ENCODE measurements at regions not wholly inside any gene's neighbourhood (a gene's known extent, or its start where the extent isn't known, plus 50 kb on each side); places are given as distances from the start of the nearest gene placed in this dataset.
A peak's percentile ranks its signal among the peaks of the same experiment; 100 is the strongest.

- no peak for DNase-seq
Observed at GRCh38 chr18:77597726-77598125, 348.1 kb downstream of the GALR1 start.

GRCh38 chr18:77600674-77601073 lies 351.0 kb downstream of the GALR1 start:
- DNase-seq: no peak

GRCh38 chr18:77601567-77601966 lies 351.9 kb downstream of the GALR1 start:
- no peak for DNase-seq

DNA sequence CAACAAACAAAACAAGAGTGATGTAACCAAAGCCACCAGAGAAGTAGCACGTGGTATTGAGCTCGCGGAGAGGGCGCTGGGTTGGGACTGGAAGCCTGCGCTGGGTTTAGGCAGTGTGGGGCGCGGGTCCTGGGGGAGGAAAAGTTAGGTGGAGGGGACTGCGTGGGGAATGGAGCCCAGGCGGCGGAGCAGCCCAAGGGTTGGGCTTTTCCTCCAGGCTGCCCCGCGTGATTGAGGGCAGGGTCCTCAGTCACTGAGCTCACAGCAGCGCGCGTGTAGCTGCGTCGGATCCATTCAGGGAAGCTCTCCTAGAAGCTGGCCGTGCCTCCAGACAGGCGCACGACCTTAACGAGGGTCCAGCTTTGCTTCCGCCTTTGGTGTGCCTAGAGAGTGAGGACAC lies 357.4 kb downstream of the GALR1 start:
- DNase-seq: no peak

DNA sequence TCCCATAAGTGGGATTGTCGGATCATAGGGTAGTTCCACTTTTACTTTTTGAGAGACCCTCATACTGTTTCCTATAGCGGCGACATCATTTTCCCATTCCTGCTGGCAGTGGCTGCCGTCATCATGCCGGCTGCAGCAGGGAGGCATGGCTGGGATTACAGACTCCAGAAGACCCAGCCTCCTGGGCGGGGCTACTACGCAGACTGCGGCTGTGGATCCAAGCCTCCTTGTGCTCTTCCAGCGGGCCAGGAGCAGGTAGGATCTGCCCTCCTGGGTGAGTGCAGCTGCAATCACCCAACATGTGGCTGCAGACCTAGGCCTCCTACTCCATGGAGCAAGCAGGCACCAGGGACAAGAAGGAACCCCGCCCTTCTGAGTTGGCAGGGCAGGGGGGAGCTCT lies 359.2 kb downstream of the GALR1 start:
- DNase-seq: no peak

DNA sequence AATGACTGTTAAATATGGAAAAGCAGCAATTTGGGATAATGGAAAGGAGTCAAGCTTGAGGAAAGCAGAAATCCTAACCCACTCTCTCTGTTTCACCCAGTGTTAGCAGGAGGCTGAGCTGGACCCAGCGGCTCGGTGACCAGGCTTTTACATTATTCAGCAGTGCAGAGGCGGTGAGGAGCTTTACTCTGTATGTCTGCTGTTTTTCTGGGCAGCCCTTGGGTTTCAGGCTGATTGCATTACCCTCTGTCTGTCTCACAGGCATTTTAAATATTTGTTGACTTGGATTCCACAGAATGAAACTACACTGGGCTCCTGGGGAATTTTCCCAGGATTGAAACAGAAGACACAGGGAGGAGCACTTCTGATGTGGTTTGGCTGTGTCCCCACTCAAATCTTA lies 368.0 kb downstream of the GALR1 start:
- DNase-seq: no peak

DNA sequence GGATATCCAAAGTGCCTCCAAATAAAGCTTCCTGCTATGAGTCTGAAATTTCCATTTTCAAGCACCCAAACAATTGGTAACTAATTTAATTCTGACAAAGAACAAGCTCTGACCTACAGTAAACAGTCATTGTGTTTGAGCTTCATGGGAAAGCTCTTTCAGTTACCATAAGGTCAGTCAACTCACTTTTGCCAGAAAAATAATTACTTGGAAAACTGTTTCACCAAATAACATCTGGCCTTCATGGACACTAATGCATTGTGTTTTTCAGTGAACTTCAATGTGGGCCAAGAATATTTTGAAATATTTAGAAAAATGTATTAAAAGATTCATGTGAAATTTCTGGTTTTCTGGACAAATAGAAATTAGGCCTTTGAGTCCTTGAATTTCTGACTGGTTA lies 369.9 kb downstream of the GALR1 start:
- no peak for DNase-seq

- no peak for DNase-seq
Observed at GRCh38 chr18:77622009-77622692, 372.5 kb downstream of the GALR1 start.

- no peak for DNase-seq
Observed at GRCh38 chr18:77632758-77633157, 383.1 kb downstream of the GALR1 start.

DNA sequence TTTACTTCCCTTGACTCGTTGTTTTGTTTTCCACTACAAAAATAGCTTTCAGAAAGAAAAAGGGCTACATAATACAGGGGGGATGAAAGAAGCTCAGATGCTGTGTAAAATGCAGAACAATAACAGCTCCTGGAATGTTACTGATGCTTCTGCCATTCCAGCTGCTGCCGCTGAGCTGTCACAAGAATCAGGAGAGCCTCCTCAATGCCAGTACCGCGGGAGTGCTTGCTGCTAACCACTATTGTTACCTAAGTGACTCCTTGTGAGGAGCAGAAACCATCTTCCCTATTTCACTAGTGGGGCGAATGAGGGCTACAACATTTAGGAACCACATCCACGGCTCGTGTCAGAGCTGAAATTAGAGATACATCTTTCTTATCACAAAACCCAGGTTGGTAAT lies 384.8 kb downstream of the GALR1 start:
- DNase-seq: no peak

- DNase-seq: no peak
Observed at GRCh38 chr18:77635451-77635850, 385.8 kb downstream of the GALR1 start.

- DNase-seq: no peak
Observed at GRCh38 chr18:77635858-77636257, 386.2 kb downstream of the GALR1 start.

DNA sequence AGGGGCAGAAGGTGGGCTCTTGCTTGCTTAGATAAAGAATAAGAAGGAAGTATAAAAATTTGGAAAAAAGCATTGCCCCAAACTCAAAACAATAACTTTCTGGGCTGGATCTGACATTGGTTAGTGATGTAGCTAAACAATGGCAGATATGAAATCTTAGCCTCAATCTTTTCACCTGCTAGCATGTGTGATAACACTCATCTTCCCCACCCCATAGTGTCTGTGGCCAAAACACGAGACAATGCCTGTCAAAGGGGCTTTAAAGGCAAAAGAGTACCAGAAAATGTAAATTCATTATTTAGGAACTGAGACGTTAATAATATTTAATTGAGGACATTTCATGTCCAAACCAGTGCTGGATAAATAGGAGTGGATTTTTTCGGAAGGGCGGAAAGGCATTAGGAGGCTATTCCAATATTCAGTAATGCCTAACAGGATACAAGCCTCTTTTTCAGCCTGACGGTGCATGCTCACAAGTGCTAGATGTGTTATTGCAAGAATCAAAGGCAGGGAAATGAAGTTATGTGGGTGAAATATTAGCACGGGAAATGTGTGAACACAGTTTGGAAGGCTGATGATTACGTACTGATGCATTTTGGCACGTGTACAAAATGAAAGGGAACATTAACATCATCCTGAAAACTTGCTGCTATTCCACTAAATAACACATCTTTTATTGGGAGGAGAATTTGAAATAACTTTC lies 395.7 kb downstream of the GALR1 start:
- no peak for DNase-seq

DNA sequence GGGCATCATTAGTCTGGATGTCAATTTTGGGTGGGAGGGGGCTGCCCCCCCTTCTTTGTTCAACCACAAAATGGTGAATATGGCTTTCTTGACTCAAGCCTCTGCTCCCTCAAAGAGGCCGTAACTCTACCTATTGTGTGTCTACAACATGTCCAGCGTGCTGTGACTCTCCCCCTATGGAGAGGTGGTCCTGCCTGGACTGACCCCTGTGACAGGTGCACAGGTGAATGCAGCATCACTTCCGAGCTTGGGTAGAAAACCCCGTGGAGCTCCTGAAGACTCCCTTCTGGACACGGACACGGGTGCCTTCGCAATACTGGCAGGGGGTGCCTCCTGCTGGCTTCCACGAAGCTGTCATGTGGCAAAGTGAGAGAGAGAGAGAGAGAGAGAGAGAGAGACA lies 397.8 kb downstream of the GALR1 start:
- DNase-seq: no peak

- DNase-seq: peak; percentile 43
Observed at GRCh38 chr18:77648411-77648810, 398.8 kb downstream of the GALR1 start.

GRCh38 chr18:77650799-77651385 lies 401.2 kb downstream of the GALR1 start:
- peak; percentile 93 for DNase-seq

DNA sequence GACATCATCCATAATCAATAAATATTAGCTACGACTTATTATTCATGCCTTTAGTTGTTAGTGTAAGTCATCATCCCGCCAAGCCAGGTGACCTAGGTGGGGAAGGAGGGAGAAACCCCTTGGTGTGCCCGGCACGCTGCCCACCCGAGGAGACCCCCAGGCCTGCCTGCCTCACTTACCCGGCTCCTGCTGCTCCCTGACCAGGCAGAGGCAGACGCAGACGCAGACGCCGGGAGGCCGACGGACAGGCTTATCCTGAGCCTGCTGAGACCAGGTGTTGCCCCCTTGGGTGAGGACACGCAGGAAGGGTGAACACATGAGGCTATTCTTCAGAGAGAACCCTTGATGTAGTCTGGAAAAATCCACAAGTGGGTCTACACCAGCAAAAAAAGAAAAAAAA lies 401.8 kb downstream of the GALR1 start:
- DNase-seq: no peak

- DNase-seq: no peak
Observed at GRCh38 chr18:77653792-77654191, 404.1 kb downstream of the GALR1 start.

GRCh38 chr18:77654302-77654701 lies 404.7 kb downstream of the GALR1 start:
- DNase-seq: no peak

- DNase-seq: no peak
Observed at GRCh38 chr18:77657651-77658298, 408.1 kb downstream of the GALR1 start.

DNA sequence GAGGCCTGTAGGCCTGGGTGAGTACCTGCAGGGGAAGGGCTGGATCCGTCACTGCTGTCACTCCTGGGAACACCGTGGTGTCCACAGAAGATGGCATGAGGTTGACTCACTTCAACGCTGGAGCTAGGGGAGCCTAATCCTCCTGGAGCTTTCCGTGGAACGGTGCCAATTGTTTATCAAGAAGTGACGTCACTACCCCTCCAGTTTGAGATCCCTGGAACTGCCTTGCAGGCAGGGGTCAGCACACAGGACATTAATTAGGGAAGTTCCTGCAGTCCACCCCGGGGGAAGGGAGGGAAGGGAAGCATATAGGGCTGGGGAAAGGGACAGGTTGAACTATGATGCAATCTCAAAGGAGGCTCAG lies 408.6 kb downstream of the GALR1 start:
- no peak for DNase-seq

DNA sequence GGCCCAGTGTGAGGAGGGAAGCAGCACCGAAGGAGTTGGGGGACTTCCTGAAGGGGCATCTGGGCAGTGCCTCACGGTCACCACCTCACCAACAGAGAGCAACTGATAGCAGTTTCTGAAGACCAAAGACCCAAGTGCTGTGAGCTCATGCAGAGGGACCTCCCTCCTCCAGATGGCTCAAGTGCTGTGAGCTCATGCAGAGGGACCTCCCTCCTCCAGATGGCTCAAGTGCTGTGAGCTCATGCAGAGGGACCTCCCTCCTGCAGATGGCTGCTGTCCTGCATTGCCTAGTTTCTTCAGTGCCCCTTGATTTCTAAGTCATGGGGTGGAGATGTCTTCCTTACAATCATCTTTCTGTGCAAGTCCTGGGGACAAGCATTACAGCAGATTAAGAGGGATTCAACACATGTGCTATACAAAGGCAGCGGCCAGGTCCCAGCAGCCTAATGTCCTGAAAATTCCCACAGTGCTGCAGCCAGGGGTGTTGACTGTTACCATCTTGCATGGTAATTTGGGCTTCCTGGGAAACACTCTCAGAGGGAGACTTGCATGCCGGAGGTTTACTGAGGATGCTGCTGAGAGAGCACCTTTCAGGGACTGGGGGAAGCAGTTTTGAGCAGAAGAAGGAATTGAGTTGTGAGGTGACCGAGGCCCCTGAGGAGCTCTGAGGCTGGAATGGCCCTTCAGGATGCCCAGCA lies 409.3 kb downstream of the GALR1 start:
- no peak for DNase-seq

GRCh38 chr18:77666613-77667012 lies 417.0 kb downstream of the GALR1 start:
- no peak for DNase-seq
